ENCODE measurements at regions not wholly inside any gene's neighbourhood (a gene's known extent, or its start where the extent isn't known, plus 50 kb on each side); places are given as distances from the start of the nearest gene placed in this dataset.

DNA sequence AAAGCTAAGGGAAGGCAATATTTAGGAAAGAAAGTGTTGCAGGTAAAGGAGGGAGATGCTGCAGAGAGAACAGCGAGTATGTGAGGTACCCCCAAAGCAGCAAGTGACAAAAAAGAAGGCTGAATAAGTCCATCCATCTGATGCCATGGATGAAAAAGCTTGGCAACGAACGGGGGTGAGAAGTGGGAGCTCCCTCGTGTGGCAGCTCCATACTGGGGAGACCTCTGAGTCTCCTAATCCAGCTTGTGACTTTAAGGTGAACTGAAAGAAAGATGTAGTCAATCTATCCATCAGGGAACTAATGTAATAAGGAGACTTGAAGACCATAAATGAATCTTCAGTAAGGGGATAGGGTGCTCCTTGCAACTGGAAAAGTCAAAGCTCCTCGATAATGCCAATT is 156.6 kb downstream of the OTOR start:
- H4K5ac ChIP-seq (ENCODE audit: insufficient read length, low read depth, low read length): no peak overlapping the region
- WGBS (ENCODE audit: extremely low coverage, insufficient read length, low lambda C conversion rate): no CpG with 5 or more reads among the region's 5 CpGs
- H4K8ac ChIP-seq (replicated peaks; ENCODE audit: insufficient read length, low read depth, low read length): no peak overlapping the region
- no peak overlapping the region for H2BK15ac ChIP-seq (ENCODE audit: low read depth, low read length)
- no peak overlapping the region for H3K4me2 ChIP-seq (ENCODE audit: insufficient read depth, insufficient read length, low read length)
- no peak overlapping the region for H3K4ac ChIP-seq (ENCODE audit: low read depth, low read length)
- no peak overlapping the region; a peak in 1 of 7 replicates for H3K27ac Mint-ChIP-seq
- no peak overlapping the region for H2BK12ac ChIP-seq (ENCODE audit: insufficient read length, low read depth, low read length)
- no peak overlapping the region for H2BK120ac ChIP-seq (ENCODE audit: low read depth, low read length, poor library complexity, severe bottlenecking)
- no peaks in the 10 kb centered on the region for H3K27me3 Mint-ChIP-seq (ENCODE audit: low read depth)
- no peak overlapping the region for H3K27ac ChIP-seq (ENCODE audit: insufficient read length, low read depth, low read length)
- H2BK5ac ChIP-seq (ENCODE audit: insufficient read length, low read length): no peak overlapping the region
- H3K79me2 ChIP-seq (ENCODE audit: insufficient read depth, low read length): no peaks in the 10 kb centered on the region
- H3K9ac ChIP-seq (ENCODE audit: extremely low read depth, insufficient read length, low read length): no peak overlapping the region
- H3K4me3 Mint-ChIP-seq: no peak overlapping the region
- H3K36me3 Mint-ChIP-seq (ENCODE audit: insufficient read depth in 1 of 3, low read depth in 3 of 3): peaks cover 0 to 4% (median 3%) of the 10 kb centered on the region in 3 experiments; a peak in 4 of 7 replicates
- H3K18ac ChIP-seq (ENCODE audit: insufficient read length, low read depth, low read length): no peak overlapping the region
- H3K14ac ChIP-seq (ENCODE audit: insufficient read depth, low read length): no peak overlapping the region
- H3K56ac ChIP-seq (ENCODE audit: insufficient read length, low read depth, low read length): no peak overlapping the region
- H3K9me3 Mint-ChIP-seq: peaks cover 12 to 14% of the 10 kb centered on the region in 2 experiments
- TF ChIP-seq, protein P1, sequence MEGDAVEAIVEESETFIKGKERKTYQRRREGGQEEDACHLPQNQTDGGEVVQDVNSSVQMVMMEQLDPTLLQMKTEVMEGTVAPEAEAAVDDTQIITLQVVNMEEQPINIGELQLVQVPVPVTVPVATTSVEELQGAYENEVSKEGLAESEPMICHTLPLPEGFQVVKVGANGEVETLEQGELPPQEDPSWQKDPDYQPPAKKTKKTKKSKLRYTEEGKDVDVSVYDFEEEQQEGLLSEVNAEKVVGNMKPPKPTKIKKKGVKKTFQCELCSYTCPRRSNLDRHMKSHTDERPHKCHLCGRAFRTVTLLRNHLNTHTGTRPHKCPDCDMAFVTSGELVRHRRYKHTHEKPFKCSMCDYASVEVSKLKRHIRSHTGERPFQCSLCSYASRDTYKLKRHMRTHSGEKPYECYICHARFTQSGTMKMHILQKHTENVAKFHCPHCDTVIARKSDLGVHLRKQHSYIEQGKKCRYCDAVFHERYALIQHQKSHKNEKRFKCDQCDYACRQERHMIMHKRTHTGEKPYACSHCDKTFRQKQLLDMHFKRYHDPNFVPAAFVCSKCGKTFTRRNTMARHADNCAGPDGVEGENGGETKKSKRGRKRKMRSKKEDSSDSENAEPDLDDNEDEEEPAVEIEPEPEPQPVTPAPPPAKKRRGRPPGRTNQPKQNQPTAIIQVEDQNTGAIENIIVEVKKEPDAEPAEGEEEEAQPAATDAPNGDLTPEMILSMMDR (conservative IDR thresholded peaks at IDR 0.05): peak; percentile 46
- H2AK5ac ChIP-seq (ENCODE audit: insufficient read length, low read length): no peak overlapping the region
- no peak for DNase-seq
- H3K27me3 ChIP-seq (ENCODE audit: insufficient read depth, low read length): no peaks in the 10 kb centered on the region
- H3K4me1 Mint-ChIP-seq: no peaks in the 10 kb centered on the region
- H4K20me1 ChIP-seq (ENCODE audit: control insufficient read depth, insufficient read depth, insufficient read length): no peaks in the 10 kb centered on the region
- no peak overlapping the region for H4K91ac ChIP-seq (ENCODE audit: insufficient read length, low read depth, low read length)
- no peak overlapping the region for H3T11ph ChIP-seq (ENCODE audit: low read length)
- no peaks in the 10 kb centered on the region for H3K79me1 ChIP-seq (ENCODE audit: insufficient read depth, low read depth, low read length, poor library complexity, severe bottlenecking)
- no peak overlapping the region for H3K23ac ChIP-seq (ENCODE audit: insufficient read length, low read depth, low read length)
- no peak overlapping the region for H2BK20ac ChIP-seq (ENCODE audit: low read depth, low read length, poor library complexity, severe bottlenecking)
- H3K23me2 ChIP-seq (ENCODE audit: insufficient read length, low read depth, low read length, poor library complexity, severe bottlenecking): no peaks in the 10 kb centered on the region
- no peaks in the 10 kb centered on the region for H3K9me3 ChIP-seq (ENCODE audit: control insufficient read depth, low read depth, low read length)
- no peak overlapping the region for H2AFZ ChIP-seq (ENCODE audit: low read length)
- H3K4me1 ChIP-seq (ENCODE audit: insufficient read depth, low read length): no peaks in the 10 kb centered on the region

All from H9 (cell line).